ENCODE measurements at regions not wholly inside any gene's neighbourhood (a gene's known extent, or its start where the extent isn't known, plus 50 kb on each side); places are given as distances from the start of the nearest gene placed in this dataset.

- TF ChIP-seq GATA2 (IDR thresholded peaks at IDR 0.05; ENCODE audit: low read depth, low read length) (no peak), GATA3 (IDR thresholded peaks at IDR 0.05; ENCODE audit: low read depth, low read length) (no peak)
These were observed 462.6 kb downstream of the HDGFL1 start for GRCh38 chr6:23031986-23032385.
